ENCODE measurements at regions not wholly inside any gene's neighbourhood (a gene's known extent, or its start where the extent isn't known, plus 50 kb on each side); places are given as distances from the start of the nearest gene placed in this dataset.

DNA sequence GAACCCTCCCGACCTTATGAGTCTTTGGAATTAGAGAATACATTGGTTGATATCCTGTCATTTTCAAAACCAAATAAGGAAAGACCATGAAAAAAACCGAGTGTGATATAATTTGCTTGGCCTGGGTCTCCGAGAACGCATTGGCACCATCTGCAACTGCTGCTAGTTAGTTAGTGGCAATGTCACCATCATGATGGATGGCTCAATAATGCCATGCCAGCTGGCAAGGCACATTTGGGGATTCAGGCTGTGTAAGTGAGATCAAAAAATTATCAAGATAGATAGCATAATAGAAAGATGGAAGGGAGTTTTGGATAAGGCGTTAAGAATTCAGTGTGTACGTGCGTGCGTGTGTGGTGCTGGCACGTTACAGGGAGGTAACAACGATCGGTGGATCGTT is 134.7 kb upstream of the TCERG1L start:
- Histone ChIP-seq H3K4me1 (ENCODE audit: control insufficient read depth, extremely low read depth, insufficient read depth, low read length) (no peaks in the 10 kb centered on the region), H3K9me1 (replicated peaks; ENCODE audit: control insufficient read depth, extremely low read depth, insufficient read depth, low read length) (no peaks in the 10 kb centered on the region), H3K9ac (replicated peaks; ENCODE audit: extremely low read depth, insufficient read depth, low read length) (no peak overlapping the region), H3K36me3 (ENCODE audit: control insufficient read depth in 2 of 2, extremely low read depth in 1 of 2, insufficient read depth in 2 of 2, low read length in 2 of 2) (no peaks in the 10 kb centered on the region), H3K27ac (ENCODE audit: insufficient read depth, low read depth, low read length) (no peak overlapping the region), H3K79me2 (ENCODE audit: control insufficient read depth, insufficient read depth, low read length) (no peaks in the 10 kb centered on the region), H4K20me1 (replicated peaks; ENCODE audit: control insufficient read depth, extremely low read depth, insufficient read depth, low read length) (no peaks in the 10 kb centered on the region), H3K9me3 (replicated peaks; ENCODE audit: control insufficient read depth, insufficient read depth, low read length) (peaks cover 4% of the 10 kb centered on the region), H3K27me3 (ENCODE audit: control insufficient read depth in 2 of 2, insufficient read depth in 2 of 2, low read length in 2 of 2) (no peaks in the 10 kb centered on the region), H3K4me2 (ENCODE audit: insufficient read depth, low read length) (no peak overlapping the region), H3K4me3 (replicated peaks in 1 of 3; ENCODE audit: insufficient read depth in 1 of 3, low read depth in 1 of 3, low read length in 3 of 3) (no peak overlapping the region), H2AFZ (ENCODE audit: low read depth, low read length) (no peak overlapping the region)
- ChIA-PET POLR2A (no interaction called here), CTCF (no interaction called here)
- no TSS peak for BruUV-seq (replicated peaks)
- TF ChIP-seq GATA2 (IDR thresholded peaks at IDR 0.05; ENCODE audit: insufficient read depth, insufficient read length, low read depth, low read length) (no peak), MYC (IDR thresholded peaks at IDR 0.05; ENCODE audit: low read depth, low read length) (no peak), JUN (IDR thresholded peaks at IDR 0.05; ENCODE audit: borderline replicate concordance, insufficient read depth, insufficient read length, low read depth) (no peak), POLR2AphosphoS5 (IDR thresholded peaks at IDR 0.05; ENCODE audit: insufficient read depth, low read depth, low read length) (no peak), EZH2 (IDR thresholded peaks at IDR 0.05; ENCODE audit: borderline replicate concordance, low read depth, low read length, severe bottlenecking) (no peak), POLR2A (IDR thresholded peaks at IDR 0.05; ENCODE audit: low read depth, low read length) (no peak), FOS (IDR thresholded peaks at IDR 0.05; ENCODE audit: borderline replicate concordance, insufficient read depth, low read length) (no peak)
- TF ChIP-seq, protein P1, sequence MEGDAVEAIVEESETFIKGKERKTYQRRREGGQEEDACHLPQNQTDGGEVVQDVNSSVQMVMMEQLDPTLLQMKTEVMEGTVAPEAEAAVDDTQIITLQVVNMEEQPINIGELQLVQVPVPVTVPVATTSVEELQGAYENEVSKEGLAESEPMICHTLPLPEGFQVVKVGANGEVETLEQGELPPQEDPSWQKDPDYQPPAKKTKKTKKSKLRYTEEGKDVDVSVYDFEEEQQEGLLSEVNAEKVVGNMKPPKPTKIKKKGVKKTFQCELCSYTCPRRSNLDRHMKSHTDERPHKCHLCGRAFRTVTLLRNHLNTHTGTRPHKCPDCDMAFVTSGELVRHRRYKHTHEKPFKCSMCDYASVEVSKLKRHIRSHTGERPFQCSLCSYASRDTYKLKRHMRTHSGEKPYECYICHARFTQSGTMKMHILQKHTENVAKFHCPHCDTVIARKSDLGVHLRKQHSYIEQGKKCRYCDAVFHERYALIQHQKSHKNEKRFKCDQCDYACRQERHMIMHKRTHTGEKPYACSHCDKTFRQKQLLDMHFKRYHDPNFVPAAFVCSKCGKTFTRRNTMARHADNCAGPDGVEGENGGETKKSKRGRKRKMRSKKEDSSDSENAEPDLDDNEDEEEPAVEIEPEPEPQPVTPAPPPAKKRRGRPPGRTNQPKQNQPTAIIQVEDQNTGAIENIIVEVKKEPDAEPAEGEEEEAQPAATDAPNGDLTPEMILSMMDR (IDR thresholded peaks at IDR 0.05; ENCODE audit: extremely low read depth in 1 of 2, insufficient read depth in 1 of 2, low read depth in 1 of 2, low read length in 2 of 2): no peak
- TF ChIP-seq, protein P2, sequence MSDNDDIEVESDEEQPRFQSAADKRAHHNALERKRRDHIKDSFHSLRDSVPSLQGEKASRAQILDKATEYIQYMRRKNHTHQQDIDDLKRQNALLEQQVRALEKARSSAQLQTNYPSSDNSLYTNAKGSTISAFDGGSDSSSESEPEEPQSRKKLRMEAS (IDR thresholded peaks at IDR 0.05; ENCODE audit: insufficient read depth, insufficient read length): no peak
- dilution Hi-C loops (cut with MboI; ENCODE audit: extremely low pct_ligation_motif_present, low sequenced_read_pairs): no loop called here
- FAIRE-seq: no peak
- DNase-seq (ENCODE audit: low read depth, low spot score): no peak
- intact Hi-C loops (cut with micrococcal nuclease): no loop called here
